Liver (tissue), 7 donors: ENCODE measurements at regions not wholly inside any gene's neighbourhood (a gene's known extent, or its start where the extent isn't known, plus 50 kb on each side); places are given as distances from the start of the nearest gene placed in this dataset.
A peak's percentile ranks its signal among the peaks of the same experiment; 100 is the strongest.

Experiments used
- DNase-seq: peaks from one replicate; pipeline ENCODE4 v3.0.0-alpha.2; 2017; ENCODE audit warnings: low spot score
- H3K27ac ChIP-seq, 2 donors: one replicate each; pipeline ENCODE4 v1.7.0; 2013; ENCODE audit warnings: inconsistent platforms in 2 of 2, low read length in 2 of 2, control low read depth in 1 of 2, low read depth in 1 of 2, mild to moderate bottlenecking in 1 of 2
- H3K27me3 ChIP-seq, 4 donors: one replicate each; pipeline versions ENCODE4 v1.6.1 to v1.7.0; 2013; ENCODE audit warnings: low read length in 3 of 4, inconsistent platforms in 1 of 4, mild to moderate bottlenecking in 1 of 4, moderate library complexity in 1 of 4; ENCODE audit not compliant: control insufficient read depth in 4 of 4, insufficient read depth in 4 of 4
- H3K36me3 ChIP-seq, 4 donors: one replicate each; pipeline versions ENCODE4 v1.6.1 to v1.7.0; 2013; ENCODE audit warnings: low read length in 3 of 4, mild to moderate bottlenecking in 3 of 4, low read depth in 1 of 4, moderate library complexity in 1 of 4; ENCODE audit not compliant: control insufficient read depth in 4 of 4, insufficient read depth in 3 of 4
- H3K4me1 ChIP-seq, 4 donors: one replicate each; pipeline versions ENCODE4 v1.6.1 to v1.7.0; 2013; ENCODE audit warnings: low read length in 3 of 4, mild to moderate bottlenecking in 3 of 4, moderate library complexity in 1 of 4; ENCODE audit not compliant: control insufficient read depth in 4 of 4, insufficient read depth in 4 of 4
- H3K4me3 ChIP-seq, 3 donors: one replicate each; pipeline versions ENCODE4 v1.6.1 to v1.7.0; 2013; ENCODE audit warnings: low read length in 3 of 3, control low read depth in 1 of 3, low read depth in 1 of 3, mild to moderate bottlenecking in 1 of 3
- H3K9ac ChIP-seq, 2 donors: one replicate each; pipeline ENCODE4 v1.7.0; 2013; ENCODE audit warnings: low read length in 2 of 2, mild to moderate bottlenecking in 2 of 2, moderate library complexity in 2 of 2, control low read depth in 1 of 2, low read depth in 1 of 2
- H3K9me3 ChIP-seq, 4 donors: one replicate each; pipeline versions ENCODE4 v1.6.1 to v1.7.0; 2013; ENCODE audit warnings: low read length in 3 of 4; ENCODE audit not compliant: control insufficient read depth in 4 of 4
- ATF3 ChIP-seq: IDR thresholded peaks from 2 replicates; pipeline ENCODE4 v1.6.1; 2016; ENCODE audit warnings: antibody characterized with exemption
- EGR1 ChIP-seq, 2 donors: IDR thresholded peaks; 2 replicates each; pipeline ENCODE4 v1.6.1; 2016 to 2018; ENCODE audit warnings: antibody characterized with exemption in 2 of 2, low read depth in 2 of 2
- FOXA1 ChIP-seq: IDR thresholded peaks from 2 replicates; pipeline ENCODE4 v1.6.1; 2016; ENCODE audit warnings: antibody characterized with exemption
- FOXA2 ChIP-seq: IDR thresholded peaks from 2 replicates; pipeline ENCODE4 v1.6.1; 2016; ENCODE audit warnings: antibody characterized with exemption
- GABPA ChIP-seq, 2 donors: IDR thresholded peaks in 1 of 2; conservative IDR thresholded peaks in 1 of 2; 2 replicates each; pipeline ENCODE4 v1.6.1; 2016; ENCODE audit warnings: antibody characterized with exemption in 2 of 2, mild to moderate bottlenecking in 1 of 2, moderate library complexity in 1 of 2
- HNF4A ChIP-seq, 2 donors: conservative IDR thresholded peaks; 2 replicates each; pipeline ENCODE4 v1.6.1; 2016; ENCODE audit warnings: antibody characterized with exemption in 2 of 2, mild to moderate bottlenecking in 2 of 2
- HNF4G ChIP-seq: IDR thresholded peaks from 2 replicates; pipeline ENCODE4 v1.6.1; 2016; ENCODE audit warnings: antibody characterized with exemption
- RAD21 ChIP-seq, 2 donors: IDR thresholded peaks; 2 replicates each; pipeline ENCODE4 v1.6.1; 2016; ENCODE audit warnings: antibody characterized with exemption in 2 of 2, mild to moderate bottlenecking in 2 of 2
- REST ChIP-seq: IDR thresholded peaks from 2 replicates; pipeline ENCODE4 v1.6.1; 2016; ENCODE audit warnings: antibody characterized with exemption, mild to moderate bottlenecking
- RXRA ChIP-seq, 2 donors: IDR thresholded peaks; 2 replicates each; pipeline ENCODE4 v1.6.1; 2017 to 2018; ENCODE audit warnings: antibody characterized with exemption in 2 of 2, mild to moderate bottlenecking in 1 of 2
- SP1 ChIP-seq: IDR thresholded peaks from 2 replicates; pipeline ENCODE4 v1.6.1; 2018; ENCODE audit warnings: antibody characterized with exemption, mild to moderate bottlenecking
- TAF1 ChIP-seq: conservative IDR thresholded peaks from 2 replicates; pipeline ENCODE4 v1.6.1; 2016; ENCODE audit warnings: antibody characterized with exemption, mild to moderate bottlenecking
- YY1 ChIP-seq: IDR thresholded peaks from 2 replicates; pipeline ENCODE4 v1.6.1; 2016; ENCODE audit warnings: antibody characterized with exemption, mild to moderate bottlenecking
- ZBTB33 ChIP-seq: IDR thresholded peaks from 2 replicates; pipeline ENCODE4 v1.6.1; 2016; ENCODE audit warnings: antibody characterized with exemption
- WGBS: extraction: QIAGEN DNeasy Blood & Tissue Kit; methylation state at CpG from one replicate; pipeline ENCODE4 v1.1.7; 2013; 5-methylcytosine and 5-hydroxymethylcytosine counted together
- donor health status: healthy.
- donor health status: healthy.
- donor health status: healthy.
- donor health status: healthy.

- no peak for TF ChIP-seq EGR1 (IDR thresholded peaks at IDR 0.05; ENCODE audit: low read depth in 2 of 2)
- no peak for TF ChIP-seq YY1
- TF ChIP-seq ATF3: no peak
- TF ChIP-seq FOXA2: no peak
- TF ChIP-seq RAD21 (IDR thresholded peaks at IDR 0.05): no peak
- TF ChIP-seq GABPA (IDR thresholded peaks at IDR 0.05 in 1 of 2, conservative IDR thresholded peaks at IDR 0.05 in 1 of 2): no peak
- no peak for TF ChIP-seq HNF4G
- TF ChIP-seq ZBTB33: no peak
- no peak for TF ChIP-seq FOXA1
- no peak for TF ChIP-seq HNF4A (conservative IDR thresholded peaks at IDR 0.05)
- no peak for TF ChIP-seq RXRA (IDR thresholded peaks at IDR 0.05)
- TF ChIP-seq SP1: no peak
- Histone ChIP-seq H3K4me3 (no peak overlapping the region), H3K36me3 (no peaks in the 10 kb centered on the region)
These were observed 80.9 kb upstream of the SYT6 start for GRCh38 chr1:114234408-114235124.

GRCh38 chr1:114232691-114233090, 79.0 kb upstream of the SYT6 start:
- WGBS: 40% methylated on average over 6 of the region's 6 CpGs
- Histone ChIP-seq H3K36me3 (no peaks in the 10 kb centered on the region), H3K4me1 (peaks cover 0 to 5% (median 2%) of the 10 kb centered on the region in 4 donors), H3K9ac (no peak overlapping the region), H3K4me3 (no peak overlapping the region), H3K27me3 (no peaks in the 10 kb centered on the region), H3K9me3 (no peaks in the 10 kb centered on the region), H3K27ac (no peak overlapping the region)
- TF ChIP-seq TAF1: no peak
- no peak for TF ChIP-seq ATF3
- no peak for TF ChIP-seq ZBTB33
- TF ChIP-seq YY1: no peak
- no peak for TF ChIP-seq REST
- TF ChIP-seq HNF4A (conservative IDR thresholded peaks at IDR 0.05): peak; percentile 60 to 77
- DNase-seq: no peak

More at GRCh38 chr1:114234408-114235124, 80.9 kb upstream of the SYT6 start:
- DNase-seq: no peak
- no peak overlapping the region for H3K9ac ChIP-seq
- WGBS: 78% methylated on average over 3 of the region's 3 CpGs
- H3K9me3 ChIP-seq: no peaks in the 10 kb centered on the region
- no peaks in the 10 kb centered on the region for H3K27me3 ChIP-seq
- no peak overlapping the region for H3K27ac ChIP-seq
- peaks cover 0 to 5% (median 2%) of the 10 kb centered on the region in 4 donors for H3K4me1 ChIP-seq
